H9 (cell line): ENCODE measurements at regions not wholly inside any gene's neighbourhood (a gene's known extent, or its start where the extent isn't known, plus 50 kb on each side); places are given as distances from the start of the nearest gene placed in this dataset.

Source experiments
- DNase-seq: peaks from one replicate; pipeline ENCODE4 v3.0.0-alpha.2; 2017
- H2AFZ ChIP-seq: one replicate; pipeline ENCODE4 v1.6.1; 2013; ENCODE audit warnings: mild to moderate bottlenecking, low read length, control low read depth, moderate library complexity
- H2AK5ac ChIP-seq: 2 replicates; pipeline ENCODE4 v1.6.1; 2013; ENCODE audit warnings: low read length, control low read depth, mixed read lengths; ENCODE audit not compliant: insufficient read length
- H2BK120ac ChIP-seq: one replicate; pipeline ENCODE4 v1.6.1; 2013; ENCODE audit warnings: low read depth, mild to moderate bottlenecking, low read length, control low read depth, inconsistent platforms; ENCODE audit not compliant: poor library complexity, severe bottlenecking
- H2BK12ac ChIP-seq: 2 replicates; pipeline ENCODE4 v1.6.1; 2013; ENCODE audit warnings: low read length, control low read depth, mixed read lengths, low read depth; ENCODE audit not compliant: insufficient read length
- H2BK15ac ChIP-seq: 2 replicates; pipeline ENCODE4 v1.6.1; 2013; ENCODE audit warnings: low read depth, low read length, control low read depth
- H2BK20ac ChIP-seq: one replicate; pipeline ENCODE4 v1.6.1; 2013; ENCODE audit warnings: low read depth, mild to moderate bottlenecking, low read length, control low read depth, inconsistent platforms; ENCODE audit not compliant: poor library complexity, severe bottlenecking
- H2BK5ac ChIP-seq: 2 replicates; pipeline ENCODE4 v1.6.1; 2013; ENCODE audit warnings: low read length, control low read depth, mixed read lengths; ENCODE audit not compliant: insufficient read length
- H3K14ac ChIP-seq: 2 replicates; pipeline ENCODE4 v1.6.1; 2013; ENCODE audit warnings: low read length, control low read depth; ENCODE audit not compliant: insufficient read depth
- H3K18ac ChIP-seq: 2 replicates; pipeline ENCODE4 v1.6.1; 2013; ENCODE audit warnings: low read depth, mild to moderate bottlenecking, mixed read lengths, low read length, control low read depth; ENCODE audit not compliant: insufficient read length
- H3K23ac ChIP-seq: 2 replicates; pipeline ENCODE4 v1.6.1; 2013; ENCODE audit warnings: low read length, control low read depth, mixed read lengths, low read depth; ENCODE audit not compliant: insufficient read length
- H3K23me2 ChIP-seq: 2 replicates; pipeline ENCODE4 v1.6.1; 2013; ENCODE audit warnings: low read depth, mild to moderate bottlenecking, mixed read lengths, low read length, control low read depth; ENCODE audit not compliant: insufficient read length, poor library complexity, severe bottlenecking
- H3K27ac ChIP-seq: 2 replicates; pipeline ENCODE4 v1.5.1; 2013; ENCODE audit warnings: low read length, control low read depth, mixed read lengths, low read depth; ENCODE audit not compliant: insufficient read length
- H3K27me3 ChIP-seq: 2 replicates; pipeline ENCODE4 v1.6.1; 2013; ENCODE audit warnings: low read length, control low read depth, inconsistent platforms; ENCODE audit not compliant: insufficient read depth
- H3K4ac ChIP-seq: 2 replicates; pipeline ENCODE4 v1.6.1; 2013; ENCODE audit warnings: low read depth, mild to moderate bottlenecking, control low read depth, inconsistent platforms, low read length, moderate library complexity
- H3K4me1 ChIP-seq: 2 replicates; pipeline ENCODE4 v1.6.1; 2013; ENCODE audit warnings: low read length, control low read depth, inconsistent platforms; ENCODE audit not compliant: insufficient read depth
- H3K4me2 ChIP-seq: 2 replicates; pipeline ENCODE4 v1.6.1; 2013; ENCODE audit warnings: low read length, control low read depth, mixed read lengths; ENCODE audit not compliant: insufficient read length, insufficient read depth
- H3K56ac ChIP-seq: 2 replicates; pipeline ENCODE4 v1.6.1; 2013; ENCODE audit warnings: low read depth, mild to moderate bottlenecking, mixed read lengths, low read length, control low read depth; ENCODE audit not compliant: insufficient read length
- H3K79me1 ChIP-seq: 2 replicates; pipeline ENCODE4 v1.6.1; 2013; ENCODE audit warnings: low read depth, mild to moderate bottlenecking, moderate library complexity, low read length, control low read depth, inconsistent platforms; ENCODE audit not compliant: insufficient read depth, poor library complexity, severe bottlenecking
- H3K79me2 ChIP-seq: 2 replicates; pipeline ENCODE4 v1.6.1; 2013; ENCODE audit warnings: low read length, control low read depth, inconsistent platforms; ENCODE audit not compliant: insufficient read depth
- H3K9ac ChIP-seq: 2 replicates; pipeline ENCODE4 v1.6.1; 2013; ENCODE audit warnings: low read length, control low read depth, mixed read lengths; ENCODE audit not compliant: insufficient read length; ENCODE audit errors: extremely low read depth
- H3K9me3 ChIP-seq: one replicate; pipeline ENCODE4 v1.6.1; 2013; ENCODE audit warnings: low read depth, low read length, inconsistent platforms; ENCODE audit not compliant: control insufficient read depth
- H3T11ph ChIP-seq: one replicate; pipeline ENCODE4 v1.6.1; 2013; ENCODE audit warnings: mild to moderate bottlenecking, low read length, control low read depth, inconsistent platforms
- H4K20me1 ChIP-seq: one replicate; pipeline ENCODE4 v1.6.1; 2013; ENCODE audit not compliant: control insufficient read depth, insufficient read length, insufficient read depth
- H4K5ac ChIP-seq: 2 replicates; pipeline ENCODE4 v1.6.1; 2013; ENCODE audit warnings: low read depth, mild to moderate bottlenecking, mixed read lengths, low read length, control low read depth; ENCODE audit not compliant: insufficient read length
- H4K8ac ChIP-seq: replicated peaks from 2 replicates; pipeline ENCODE4 v1.6.1; 2013; ENCODE audit warnings: low read length, control low read depth, mixed read lengths, low read depth; ENCODE audit not compliant: insufficient read length
- H4K91ac ChIP-seq: 2 replicates; pipeline ENCODE4 v1.6.1; 2013; ENCODE audit warnings: low read depth, mild to moderate bottlenecking, moderate library complexity, mixed read lengths, low read length, control low read depth; ENCODE audit not compliant: insufficient read length
- H3K27ac Mint-ChIP-seq, 3 experiments: 2 replicates in 2 of 3; 3 replicates in 1 of 3; pipeline ENCODE4 v1.8.0; 2020 to 2021; ENCODE audit warnings: mixed read lengths in 3 of 3, mild to moderate bottlenecking in 1 of 3, moderate library complexity in 1 of 3
- H3K27me3 Mint-ChIP-seq: 2 replicates; pipeline ENCODE4 v1.8.0; 2021; ENCODE audit warnings: low read depth, mild to moderate bottlenecking, moderate library complexity, mixed read lengths
- H3K36me3 Mint-ChIP-seq, 3 experiments: 2 replicates in 2 of 3; 3 replicates in 1 of 3; pipeline ENCODE4 v1.8.0; 2020 to 2021; ENCODE audit warnings: low read depth in 3 of 3, mixed read lengths in 3 of 3; ENCODE audit not compliant: insufficient read depth in 1 of 3
- H3K4me1 Mint-ChIP-seq, 2 experiments: 2 replicates each; pipeline ENCODE4 v1.8.0; 2020; ENCODE audit warnings: mixed read lengths in 2 of 2
- H3K4me3 Mint-ChIP-seq, 2 experiments: 2 replicates in 1 of 2; 3 replicates in 1 of 2; pipeline ENCODE4 v1.8.0; 2020 to 2021; ENCODE audit warnings: mild to moderate bottlenecking in 2 of 2, mixed read lengths in 2 of 2, moderate library complexity in 1 of 2
- H3K9me3 Mint-ChIP-seq, 2 experiments: 2 replicates in 1 of 2; 3 replicates in 1 of 2; pipeline ENCODE4 v1.8.0; 2020; ENCODE audit warnings: mild to moderate bottlenecking in 2 of 2, mixed read lengths in 2 of 2, moderate library complexity in 1 of 2
- WGBS: extraction: QIAGEN DNeasy Blood & Tissue Kit; methylation state at CpG from one replicate; pipeline ENCODE4 v1.1.7; 2013; ENCODE audit warnings: missing lambda C conversion rate, low lambda C conversion rate, mixed read lengths; ENCODE audit not compliant: insufficient read length; ENCODE audit errors: extremely low coverage; 5-methylcytosine and 5-hydroxymethylcytosine counted together
- TF ChIP-seq, protein P1 (sequence below): fragments of 200-600 bp; sonication (generic); conservative IDR thresholded peaks from 3 replicates; pipeline ENCODE4 v1.8.0; 2021; ENCODE audit warnings: antibody characterized with exemption, mild to moderate bottlenecking

DNA sequence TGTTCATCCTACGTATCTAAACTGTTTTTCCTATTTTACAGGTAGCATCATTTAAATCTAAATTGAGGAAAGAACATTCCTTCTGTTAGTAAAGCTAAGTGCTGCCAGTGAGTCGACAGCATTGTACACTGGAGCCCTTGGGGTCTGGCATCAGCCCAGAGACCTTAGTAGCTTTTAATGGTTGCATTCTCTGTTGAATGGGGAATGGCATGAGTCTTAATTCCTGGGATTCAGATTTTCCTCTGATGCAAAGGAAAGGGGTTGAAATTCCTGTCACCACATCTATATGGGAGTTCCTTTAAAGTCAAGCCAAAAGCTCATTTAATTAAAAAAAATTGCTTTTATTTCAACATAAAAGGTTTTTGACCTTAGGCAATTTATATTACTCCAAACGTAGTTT lies 148.4 kb upstream of the GBE1 start:
- no peak overlapping the region for H3K27ac Mint-ChIP-seq
- H3K23ac ChIP-seq = no peak overlapping the region
- no peak overlapping the region for H3K56ac ChIP-seq
- peaks cover 3 to 14% (median 5%) of the 10 kb centered on the region in 3 experiments; a peak in 5 of 7 replicates for H3K36me3 Mint-ChIP-seq
- H4K20me1 ChIP-seq = no peaks in the 10 kb centered on the region
- H3K14ac ChIP-seq = no peak overlapping the region
- no peak overlapping the region for H3K4ac ChIP-seq
- H2BK15ac ChIP-seq = no peak overlapping the region
- H2BK12ac ChIP-seq = no peak overlapping the region
- no peaks in the 10 kb centered on the region for H3K23me2 ChIP-seq
- no peak overlapping the region for H4K5ac ChIP-seq
- H3K4me1 Mint-ChIP-seq = peaks cover 7 to 9% of the 10 kb centered on the region in 2 experiments; a peak in 3 of 4 replicates
- H4K8ac ChIP-seq = no peak overlapping the region
- no peaks in the 10 kb centered on the region for H3K79me1 ChIP-seq
- H3K9me3 Mint-ChIP-seq = peaks cover 4 to 9% of the 10 kb centered on the region in 2 experiments; a peak in 4 of 5 replicates
- TF ChIP-seq, protein P1, sequence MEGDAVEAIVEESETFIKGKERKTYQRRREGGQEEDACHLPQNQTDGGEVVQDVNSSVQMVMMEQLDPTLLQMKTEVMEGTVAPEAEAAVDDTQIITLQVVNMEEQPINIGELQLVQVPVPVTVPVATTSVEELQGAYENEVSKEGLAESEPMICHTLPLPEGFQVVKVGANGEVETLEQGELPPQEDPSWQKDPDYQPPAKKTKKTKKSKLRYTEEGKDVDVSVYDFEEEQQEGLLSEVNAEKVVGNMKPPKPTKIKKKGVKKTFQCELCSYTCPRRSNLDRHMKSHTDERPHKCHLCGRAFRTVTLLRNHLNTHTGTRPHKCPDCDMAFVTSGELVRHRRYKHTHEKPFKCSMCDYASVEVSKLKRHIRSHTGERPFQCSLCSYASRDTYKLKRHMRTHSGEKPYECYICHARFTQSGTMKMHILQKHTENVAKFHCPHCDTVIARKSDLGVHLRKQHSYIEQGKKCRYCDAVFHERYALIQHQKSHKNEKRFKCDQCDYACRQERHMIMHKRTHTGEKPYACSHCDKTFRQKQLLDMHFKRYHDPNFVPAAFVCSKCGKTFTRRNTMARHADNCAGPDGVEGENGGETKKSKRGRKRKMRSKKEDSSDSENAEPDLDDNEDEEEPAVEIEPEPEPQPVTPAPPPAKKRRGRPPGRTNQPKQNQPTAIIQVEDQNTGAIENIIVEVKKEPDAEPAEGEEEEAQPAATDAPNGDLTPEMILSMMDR = no peak
- H3K4me3 Mint-ChIP-seq = no peak overlapping the region
- 0 out of 2 replicates have a peak, but pooled peaks cover 2% of the 10 kb centered on the region for H3K4me1 ChIP-seq
- no peak for DNase-seq
- no peak overlapping the region for H4K91ac ChIP-seq
- H3K9ac ChIP-seq = no peak overlapping the region
- H3K18ac ChIP-seq = no peak overlapping the region
- no peak overlapping the region for H2BK120ac ChIP-seq
- no peaks in the 10 kb centered on the region for H3K27me3 Mint-ChIP-seq
- H3K79me2 ChIP-seq = no peaks in the 10 kb centered on the region
- H3K4me2 ChIP-seq = no peak overlapping the region
- H3K9me3 ChIP-seq = no peaks in the 10 kb centered on the region
- H2BK5ac ChIP-seq = no peak overlapping the region
- H3K27me3 ChIP-seq = no peaks in the 10 kb centered on the region
- no peak overlapping the region for H2BK20ac ChIP-seq
- no CpG with 5 or more reads among the region's 3 CpGs for WGBS
- H3K27ac ChIP-seq = no peak overlapping the region
- H3T11ph ChIP-seq = no peak overlapping the region
- no peak overlapping the region for H2AFZ ChIP-seq
- H2AK5ac ChIP-seq = no peak overlapping the region
